Cardiac muscle cell (in vitro differentiated cells and primary cell): ENCODE measurements at regions not wholly inside any gene's neighbourhood (a gene's known extent, or its start where the extent isn't known, plus 50 kb on each side); places are given as distances from the start of the nearest gene placed in this dataset.

ENCODE experiments used
- DNase-seq, 2 donors: peaks; one replicate each; pipeline versions ENCODE4 v3.0.0 to v3.0.0-alpha.2; 2010 to 2017; ENCODE audit warnings: low read depth in 1 of 2, low spot score in 1 of 2
- H3K27ac ChIP-seq: fragments of 200-600 bp; sonication (generic); 2 replicates; pipeline ENCODE4 v1.5.1; 2016
- H3K27me3 ChIP-seq: fragments of 200-600 bp; sonication (generic); 2 replicates; pipeline ENCODE4 v1.6.0; 2016; ENCODE audit warnings: control low read depth
- H3K36me3 ChIP-seq: fragments of 200-600 bp; sonication (generic); 2 replicates; pipeline ENCODE4 v1.5.1; 2016; ENCODE audit warnings: control low read depth
- H3K4me1 ChIP-seq: fragments of 200-600 bp; sonication (generic); 2 replicates; pipeline ENCODE4 v1.8.1; 2017; ENCODE audit warnings: low read depth, mild to moderate bottlenecking, mixed run types
- H3K4me3 ChIP-seq: fragments of 200-600 bp; sonication (generic); 2 replicates; pipeline ENCODE4 v1.5.1; 2016; ENCODE audit warnings: mild to moderate bottlenecking
- H3K9me3 ChIP-seq: fragments of 200-600 bp; sonication (generic); 2 replicates; pipeline ENCODE4 v1.5.1; 2017; ENCODE audit warnings: low read depth, mild to moderate bottlenecking, control low read depth
- CTCF ChIP-seq: IDR thresholded peaks from 2 replicates; pipeline ENCODE4 v1.5.1; 2012; ENCODE audit warnings: low read depth, mild to moderate bottlenecking, low read length

- H3K4me3 ChIP-seq = no peak overlapping the region
- no peak for TF ChIP-seq CTCF
These were observed 187.5 kb downstream of the EDN1 start for GRCh38 chr6:12477616-12478015.

GRCh38 chr6:12478921-12479320 lies 188.8 kb downstream of the EDN1 start:
- Histone ChIP-seq H3K36me3 (no peaks in the 10 kb centered on the region), H3K27ac (no peak overlapping the region), H3K4me1 (no peaks in the 10 kb centered on the region), H3K27me3 (no peaks in the 10 kb centered on the region), H3K4me3 (no peak overlapping the region), H3K9me3 (no peaks in the 10 kb centered on the region)
- TF ChIP-seq CTCF = no peak
- DNase-seq = no peak

More at GRCh38 chr6:12477616-12478015, 187.5 kb downstream of the EDN1 start:
- DNase-seq = peak in 1 of 2 donors; percentile 49
- H3K27me3 ChIP-seq = no peaks in the 10 kb centered on the region
- no peak overlapping the region for H3K27ac ChIP-seq
- H3K36me3 ChIP-seq = no peaks in the 10 kb centered on the region
- no peaks in the 10 kb centered on the region for H3K4me1 ChIP-seq
- no peaks in the 10 kb centered on the region for H3K9me3 ChIP-seq

GRCh38 chr6:12479451-12479850 lies 189.3 kb downstream of the EDN1 start:
- DNase-seq = no peak
- Histone ChIP-seq H3K27ac (no peak overlapping the region), H3K4me3 (no peak overlapping the region), H3K9me3 (no peaks in the 10 kb centered on the region), H3K36me3 (no peaks in the 10 kb centered on the region), H3K27me3 (no peaks in the 10 kb centered on the region), H3K4me1 (no peaks in the 10 kb centered on the region)
- no peak for TF ChIP-seq CTCF

- no peaks in the 10 kb centered on the region for H3K9me3 ChIP-seq
- H3K36me3 ChIP-seq = no peaks in the 10 kb centered on the region
- no peak overlapping the region for H3K27ac ChIP-seq
- H3K27me3 ChIP-seq = no peaks in the 10 kb centered on the region
- no peak overlapping the region for H3K4me3 ChIP-seq
- no peaks in the 10 kb centered on the region for H3K4me1 ChIP-seq
- DNase-seq = peak in 1 of 2 donors; percentile 42
- TF ChIP-seq CTCF = no peak
These were observed 189.7 kb downstream of the EDN1 start for GRCh38 chr6:12479881-12480280.

DNA sequence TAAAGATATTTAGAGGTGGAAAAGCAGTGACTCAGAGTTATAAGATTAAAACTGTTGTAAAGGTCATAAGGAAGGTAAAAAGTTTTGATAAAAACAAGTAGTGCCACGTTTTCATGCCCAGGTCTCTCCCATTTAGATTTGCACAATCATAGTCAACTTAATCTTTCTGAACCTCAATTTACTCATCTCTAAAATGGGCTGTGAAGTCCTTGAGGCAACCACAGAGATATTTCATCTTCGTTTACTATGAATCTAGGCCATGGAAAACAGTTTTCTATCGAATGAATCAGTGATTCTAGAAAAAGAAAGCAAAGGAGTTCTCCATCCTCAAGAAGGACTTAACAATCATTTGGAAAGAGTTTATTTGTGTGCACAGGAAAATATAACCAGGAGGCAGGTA lies 190.2 kb downstream of the EDN1 start:
- Histone ChIP-seq H3K9me3 (no peaks in the 10 kb centered on the region), H3K27me3 (no peaks in the 10 kb centered on the region), H3K4me1 (no peaks in the 10 kb centered on the region), H3K4me3 (no peak overlapping the region), H3K36me3 (no peaks in the 10 kb centered on the region), H3K27ac (no peak overlapping the region)
- TF ChIP-seq CTCF = no peak
- no peak for DNase-seq

DNA sequence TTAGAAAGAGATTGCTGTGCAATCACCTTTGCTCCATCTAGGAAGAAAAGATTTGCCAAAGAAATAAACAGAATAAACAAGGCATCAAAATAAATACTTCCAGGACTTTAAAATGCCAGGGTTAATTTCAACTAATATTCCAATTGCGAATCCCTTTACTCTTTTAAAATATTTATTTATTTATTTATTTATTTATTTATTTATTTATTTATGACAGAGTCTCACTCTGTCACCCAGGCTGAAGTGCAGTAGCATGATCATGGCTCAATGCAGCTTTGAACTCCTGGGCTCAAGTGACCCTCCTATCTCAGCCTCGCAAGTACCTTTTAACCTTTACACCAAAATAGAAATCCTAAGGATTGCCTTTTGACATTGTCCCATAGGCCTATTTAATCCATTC lies 191.1 kb downstream of the EDN1 start:
- Histone ChIP-seq H3K4me3 (no peak overlapping the region), H3K9me3 (no peaks in the 10 kb centered on the region), H3K27ac (no peak overlapping the region), H3K36me3 (no peaks in the 10 kb centered on the region), H3K27me3 (no peaks in the 10 kb centered on the region), H3K4me1 (no peaks in the 10 kb centered on the region)
- no peak for DNase-seq
- TF ChIP-seq CTCF = no peak
